Pulmonary artery endothelial cell (primary cell): ENCODE measurements at regions not wholly inside any gene's neighbourhood (a gene's known extent, or its start where the extent isn't known, plus 50 kb on each side); places are given as distances from the start of the nearest gene placed in this dataset.
"Not testable (repeated sequence)": the region's sequence is repeated elsewhere in the genome, so short reads cannot be mapped to it uniquely, and the experiment has no call there.

Experiments used
- DNase-seq: peaks from one replicate; pipeline ENCODE4 v3.0.0-alpha.2; 2011; ENCODE audit warnings: low read depth, low spot score

- DNase-seq: no peak
Observed at GRCh38 chr7:68073701-68074100, 1077.1 kb downstream of the TYW1 start.

GRCh38 chr7:68074242-68074641, 1077.6 kb downstream of the TYW1 start:
- no peak for DNase-seq

GRCh38 chr7:68078157-68078710, 1081.6 kb downstream of the TYW1 start:
- no peak for DNase-seq

GRCh38 chr7:68082066-68082960, 1085.7 kb downstream of the TYW1 start:
- DNase-seq: not testable (repeated sequence)

GRCh38 chr7:68082961-68083657, 1086.5 kb downstream of the TYW1 start:
- not testable (repeated sequence) for DNase-seq

- DNase-seq: no peak
Observed at GRCh38 chr7:68087401-68087800, 1090.8 kb downstream of the TYW1 start.

- DNase-seq: no peak
Observed at GRCh38 chr7:68088879-68089278, 1092.2 kb downstream of the TYW1 start.

- not testable (repeated sequence) for DNase-seq
Observed at GRCh38 chr7:68090256-68090655, 1093.6 kb downstream of the TYW1 start.

GRCh38 chr7:68103319-68103718, 1106.7 kb downstream of the TYW1 start:
- DNase-seq: no peak

- no peak for DNase-seq
Observed at GRCh38 chr7:68107261-68107660, 1110.6 kb downstream of the TYW1 start.

GRCh38 chr7:68107968-68108367, 1111.3 kb downstream of the TYW1 start:
- DNase-seq: no peak

- no peak for DNase-seq
Observed at GRCh38 chr7:68109299-68109698, 1112.7 kb downstream of the TYW1 start.

- DNase-seq: no peak
Observed at GRCh38 chr7:68119411-68119810, 1122.8 kb downstream of the TYW1 start.

GRCh38 chr7:68121056-68121455, 1124.4 kb downstream of the TYW1 start:
- no peak for DNase-seq

- DNase-seq: no peak
Observed at GRCh38 chr7:68121655-68122054, 1125.0 kb downstream of the TYW1 start.

GRCh38 chr7:68122801-68123200, 1126.2 kb downstream of the TYW1 start:
- no peak for DNase-seq

GRCh38 chr7:68125168-68125567, 1128.5 kb downstream of the TYW1 start:
- DNase-seq: no peak

- no peak for DNase-seq
Observed at GRCh38 chr7:68133045-68133444, 1136.4 kb downstream of the TYW1 start.

- DNase-seq: no peak
Observed at GRCh38 chr7:68143345-68143744, 1146.7 kb downstream of the TYW1 start.

- DNase-seq: no peak
Observed at GRCh38 chr7:68146983-68147382, 1150.3 kb downstream of the TYW1 start.

GRCh38 chr7:68147614-68148238, 1151.1 kb downstream of the TYW1 start:
- no peak for DNase-seq

- no peak for DNase-seq
Observed at GRCh38 chr7:68148440-68148839, 1151.8 kb downstream of the TYW1 start.
